ENCODE measurements at regions not wholly inside any gene's neighbourhood (a gene's known extent, or its start where the extent isn't known, plus 50 kb on each side); places are given as distances from the start of the nearest gene placed in this dataset.
A peak's percentile ranks its signal among the peaks of the same experiment; 100 is the strongest.

GRCh38 chr3:84601303-84601702, 357.5 kb upstream of the CADM2 start:
- no peak overlapping the region for H2BK120ac ChIP-seq (ENCODE audit: low read depth, low read length)
- CTCF ChIA-PET, result no interaction called here
- H3K9me1 ChIP-seq (ENCODE audit: insufficient read depth, low read length), result no peaks in the 10 kb centered on the region
- H3K9me3 ChIP-seq (ENCODE audit: control insufficient read depth, insufficient read depth, low read length), result no peaks in the 10 kb centered on the region
- no peak overlapping the region for H2AK9ac ChIP-seq (replicated peaks; ENCODE audit: low read depth, low read length, poor library complexity)
- H3K4me3 ChIP-seq (ENCODE audit: insufficient read depth, low read depth, low read length), result no peak overlapping the region
- H3K79me1 ChIP-seq (ENCODE audit: low read depth in 1 of 2, low read length in 2 of 2), result no peaks in the 10 kb centered on the region
- no TSS peak for BruUV-seq (replicated peaks)
- intact Hi-C loops (cut with micrococcal nuclease) (no loop called here), in situ Hi-C loops (cut with MboI; ENCODE audit: low sequenced_read_pairs) (no loop called here), dilution Hi-C loops (cut with HindIII; ENCODE audit: low sequenced_read_pairs, unreplicated experiment) (no loop called here)
- H3K36me3 ChIP-seq (ENCODE audit: control insufficient read depth, insufficient read depth, low read length), result no peaks in the 10 kb centered on the region
- no peak overlapping the region for H3K14ac ChIP-seq (replicated peaks; ENCODE audit: low read depth, low read length)
- no peak overlapping the region for H4K91ac ChIP-seq (ENCODE audit: insufficient read depth, low read depth, low read length)
- POLR2A ChIA-PET (ENCODE audit: unreplicated experiment), result no interaction called here
- no peak overlapping the region for H3K27ac ChIP-seq (ENCODE audit: insufficient read depth, low read length)
- no peak overlapping the region for H2BK20ac ChIP-seq (ENCODE audit: low read depth, low read length)
- H4K8ac ChIP-seq (ENCODE audit: low read depth in 2 of 2, low read length in 2 of 2), result no peak overlapping the region
- no peaks in the 10 kb centered on the region for H3K4me1 ChIP-seq (ENCODE audit: control insufficient read depth, insufficient read depth, low read length)
- H3K4ac ChIP-seq (ENCODE audit: low read depth, low read length), result no peak overlapping the region
- no peak overlapping the region for H2BK5ac ChIP-seq (ENCODE audit: low read depth, low read length, poor library complexity, severe bottlenecking)
- no peak for TF ChIP-seq MAZ (IDR thresholded peaks at IDR 0.05; ENCODE audit: borderline replicate concordance, low read depth, low read length)
- TF ChIP-seq CEBPB (IDR thresholded peaks at IDR 0.05; ENCODE audit: low read depth, low read length), result 0 out of 2 replicates have a peak, but pooled peaks have one; percentile 26
- TF ChIP-seq MXI1 (IDR thresholded peaks at IDR 0.05; ENCODE audit: borderline replicate concordance, low read depth, low read length), result no peak
- TF ChIP-seq NFE2L2 (IDR thresholded peaks at IDR 0.05; ENCODE audit: low read depth, low read length), result no peak
- no peak overlapping the region for H3K18ac ChIP-seq (ENCODE audit: low read depth, low read length)
- no peak overlapping the region for H3K4me2 ChIP-seq (ENCODE audit: low read depth, low read length)
- H2AK5ac ChIP-seq (ENCODE audit: low read depth, low read length), result no peak overlapping the region
- H3K23ac ChIP-seq (ENCODE audit: low read depth, low read length), result no peak overlapping the region
- no peak overlapping the region for H3K56ac ChIP-seq (ENCODE audit: extremely low read depth, insufficient read depth, low read length)
- DNase-seq, result no peak
- H4K5ac ChIP-seq (ENCODE audit: low read depth, low read length), result no peak overlapping the region
- no peak overlapping the region for H3K9ac ChIP-seq (ENCODE audit: low read depth, low read length)
- no peak for ATAC-seq (ENCODE audit: low read depth)
- H2BK15ac ChIP-seq (ENCODE audit: low read depth, low read length), result no peak overlapping the region
- H4K20me1 ChIP-seq (ENCODE audit: insufficient read depth, low read length), result no peaks in the 10 kb centered on the region
- WGBS, 2 experiments (ENCODE audit: extremely low coverage in 2 of 2, insufficient read length in 1 of 2), result no CpG with 5 or more reads among the region's 2 CpGs
- H2AFZ ChIP-seq (replicated peaks; ENCODE audit: low read length, poor library complexity), result no peak overlapping the region
- H3K27me3 ChIP-seq (ENCODE audit: control insufficient read depth, insufficient read depth, low read length), result no peaks in the 10 kb centered on the region

Measured in IMR-90 (cell line).